Gastroesophageal sphincter (tissue), 4 donors: ENCODE measurements at regions not wholly inside any gene's neighbourhood (a gene's known extent, or its start where the extent isn't known, plus 50 kb on each side); places are given as distances from the start of the nearest gene placed in this dataset.

ENCODE experiments used
- ATAC-seq: fragments of 150-250 bp; one replicate; pipeline ENCODE4 v1.9.1; 2016; ENCODE audit warnings: mild to moderate bottlenecking, moderate library complexity
- H3K27ac ChIP-seq, 4 donors: fragments of 200-600 bp; sonication (generic) in 3 of 4; 1 replicate in 3 of 4; 2 replicates in 1 of 4; pipeline ENCODE4 v1.5.1; 2016 to 2019
- H3K27me3 ChIP-seq: fragments of 200-600 bp; sonication (generic); one replicate; pipeline ENCODE4 v1.5.1; 2019
- H3K36me3 ChIP-seq, 2 donors: fragments of 200-600 bp; sonication (generic); one replicate each; pipeline ENCODE4 v1.5.1; 2019; ENCODE audit warnings: control low read depth in 1 of 2
- H3K4me1 ChIP-seq, 3 donors: fragments of 200-600 bp; sonication (generic); 1 replicate in 2 of 3; 2 replicates in 1 of 3; pipeline ENCODE4 v1.5.1; 2016 to 2019; ENCODE audit warnings: control low read depth in 2 of 3
- H3K4me3 ChIP-seq, 2 donors: fragments of 200-600 bp; sonication (generic); one replicate each; pipeline ENCODE4 v1.5.1; 2019; ENCODE audit warnings: mild to moderate bottlenecking in 1 of 2, moderate library complexity in 1 of 2
- H3K9me3 ChIP-seq, 3 donors: fragments of 200-600 bp; sonication (generic); one replicate each; pipeline ENCODE4 v1.5.1; 2017 to 2019; ENCODE audit warnings: control low read depth in 2 of 3
- CTCF ChIP-seq, 4 experiments: fragments of 200-600 bp in 2 of 4; fragments of 450-650 bp in 2 of 4; sonication (generic) in 1 of 4; IDR thresholded peaks; one replicate each; pipeline ENCODE4 v1.5.1; 2017 to 2019; ENCODE audit warnings: antibody characterized with exemption in 4 of 4, mild to moderate bottlenecking in 2 of 4, moderate library complexity in 2 of 4
- EP300 ChIP-seq: sonication (generic); formaldehyde crosslinking; IDR thresholded peaks from one replicate; pipeline ENCODE4 v1.6.1; 2017; ENCODE audit warnings: antibody characterized with exemption, mild to moderate bottlenecking
- POLR2A ChIP-seq, 2 donors: fragments of 450-650 bp; IDR thresholded peaks; one replicate each; pipeline ENCODE4 v1.6.1; 2017; ENCODE audit warnings: antibody characterized with exemption in 2 of 2, mild to moderate bottlenecking in 2 of 2, moderate library complexity in 1 of 2
- POLR2AphosphoS5 ChIP-seq: sonication (generic); formaldehyde crosslinking; IDR thresholded peaks from one replicate; pipeline ENCODE4 v1.6.1; 2017; ENCODE audit warnings: antibody characterized with exemption
- WGBS, 2 donors: methylation state at CpG; one replicate each; pipeline ENCODE4 v1.1.5; 2018; ENCODE audit warnings: low coverage in 1 of 2; 5-methylcytosine and 5-hydroxymethylcytosine counted together

- no peak for ATAC-seq
- no peak overlapping the region for H3K4me3 ChIP-seq
- WGBS, 2 donors: 69 to 76% methylated on average over 2 to 3 of the region's 4 CpGs
- no peaks in the 10 kb centered on the region for H3K4me1 ChIP-seq
- H3K9me3 ChIP-seq: no peaks in the 10 kb centered on the region
- no peak for TF ChIP-seq CTCF (IDR thresholded peaks at IDR 0.05)
- no peak for TF ChIP-seq POLR2AphosphoS5
- no peak for TF ChIP-seq EP300
- no peak for TF ChIP-seq POLR2A (IDR thresholded peaks at IDR 0.05)
- no peak overlapping the region for H3K27ac ChIP-seq
- H3K27me3 ChIP-seq: peaks cover 86% of the 10 kb centered on the region
- no peaks in the 10 kb centered on the region for H3K36me3 ChIP-seq
Observed at GRCh38 chr1:17953921-17954320, 153.7 kb upstream of the IGSF21 start.

DNA sequence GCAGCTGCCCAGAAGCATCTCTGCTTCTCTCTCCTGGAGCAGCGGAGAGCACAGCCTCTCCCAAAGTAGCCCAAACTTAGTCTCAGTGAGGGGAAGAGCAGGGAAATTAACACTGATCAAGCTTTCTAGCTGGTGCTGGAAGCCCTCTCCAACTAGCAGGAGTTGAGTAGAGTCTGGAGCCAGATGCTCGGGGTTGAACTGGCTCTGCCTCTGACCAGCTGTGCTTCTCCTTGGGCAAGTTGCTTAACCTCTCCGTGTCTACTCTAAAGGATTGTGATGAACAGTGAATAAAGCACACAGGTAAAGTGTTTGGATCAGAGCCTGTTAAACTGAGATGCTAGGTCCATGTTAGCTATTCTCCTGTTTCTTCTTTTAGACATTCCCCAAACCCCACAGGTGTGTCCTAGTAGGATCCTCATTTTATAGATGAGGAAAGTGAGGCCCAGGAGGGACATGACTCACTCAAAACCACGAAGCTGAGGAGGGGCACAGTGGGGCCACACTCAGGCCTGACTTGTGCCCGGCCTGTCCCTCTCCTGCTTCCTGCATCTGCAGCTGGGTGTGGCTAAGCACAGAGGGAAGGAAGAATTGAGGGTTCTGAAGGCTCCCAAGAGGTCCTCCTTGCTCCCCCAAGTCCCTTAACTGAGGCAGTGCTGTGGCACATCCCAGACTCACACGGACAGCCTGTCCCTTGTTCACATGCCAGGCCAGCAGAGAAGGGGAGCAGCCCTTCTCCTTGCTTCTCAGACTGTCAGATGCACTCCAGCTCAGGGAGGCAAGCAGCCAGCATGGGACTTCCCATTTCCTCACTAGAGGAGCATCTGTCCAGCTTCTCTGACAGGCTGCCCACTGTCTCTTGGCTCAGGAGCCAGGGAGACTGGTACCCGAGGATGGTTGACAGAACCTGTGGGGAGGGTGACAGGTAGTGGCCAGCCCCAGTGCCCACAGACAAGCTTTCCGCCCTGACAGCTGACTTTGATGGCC is 152.0 kb upstream of the IGSF21 start:
- TF ChIP-seq CTCF (IDR thresholded peaks at IDR 0.05) (no peak), POLR2A (IDR thresholded peaks at IDR 0.05) (no peak), POLR2AphosphoS5 (no peak), EP300 (no peak)
- H3K4me3 ChIP-seq: no peak overlapping the region
- H3K27me3 ChIP-seq: peaks cover 77% of the 10 kb centered on the region
- WGBS, 2 donors: 45 to 63% methylated on average over 4 of the region's 8 CpGs
- no peaks in the 10 kb centered on the region for H3K36me3 ChIP-seq
- H3K9me3 ChIP-seq: no peaks in the 10 kb centered on the region
- ATAC-seq: no peak
- peak overlapping the region in 1 of 4 donors; percentile 24 for H3K27ac ChIP-seq
- no peaks in the 10 kb centered on the region for H3K4me1 ChIP-seq

DNA sequence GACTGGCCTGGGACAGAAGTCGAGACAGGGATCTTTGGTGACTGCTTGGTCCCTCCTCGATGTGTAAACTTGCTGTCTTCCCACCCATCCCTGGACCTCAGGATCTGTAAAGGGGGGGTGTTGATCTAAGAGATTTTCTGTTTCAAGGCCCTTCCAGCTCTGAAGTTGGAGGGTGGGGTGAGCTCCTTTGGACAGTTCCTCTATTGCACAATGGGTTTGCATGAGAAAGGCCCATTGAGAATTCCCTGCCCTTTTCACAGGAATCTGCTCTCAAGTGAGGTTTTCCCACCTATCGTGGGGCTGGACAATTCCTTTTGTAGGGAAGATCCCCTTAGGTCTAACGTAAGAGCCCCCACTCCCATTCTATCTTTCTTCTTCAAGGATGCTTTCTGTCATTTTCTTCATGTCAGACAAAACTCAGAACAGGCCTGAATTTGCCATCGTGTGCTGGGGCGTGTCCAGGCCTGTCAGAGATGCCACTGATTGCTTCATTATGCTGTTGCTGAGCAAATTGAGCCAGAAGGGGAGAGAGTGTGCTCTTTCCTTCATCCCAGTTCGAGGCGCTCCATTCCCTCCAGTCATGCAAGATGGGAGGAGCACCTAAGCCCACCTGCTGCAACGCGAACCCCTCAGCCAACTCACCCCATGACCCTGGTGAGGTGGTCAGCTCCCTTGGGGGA is 149.9 kb upstream of the IGSF21 start:
- H3K9me3 ChIP-seq: no peaks in the 10 kb centered on the region
- no peak overlapping the region for H3K4me3 ChIP-seq
- TF ChIP-seq POLR2A (IDR thresholded peaks at IDR 0.05) (no peak), POLR2AphosphoS5 (no peak), EP300 (no peak)
- 35 to 64% methylated on average over 6 to 9 of the region's 10 CpGs for whole genome bisulfite sequencing, 2 donors
- H3K27ac ChIP-seq: peak overlapping the region in 1 of 4 donors; percentile 15
- H3K4me1 ChIP-seq: no peaks in the 10 kb centered on the region
- peak; percentile 74 for ATAC-seq
- H3K27me3 ChIP-seq: peaks cover 77% of the 10 kb centered on the region
- H3K36me3 ChIP-seq: no peaks in the 10 kb centered on the region

GRCh38 chr1:17958704-17959103 is 148.9 kb upstream of the IGSF21 start:
- ATAC-seq: no peak
- 50% methylated on average over 1 of the region's 1 CpG; no CpG with 5 or more reads in 1 of the 2 donors for WGBS, 2 donors
- Histone ChIP-seq H3K27me3 (peaks cover 75% of the 10 kb centered on the region), H3K9me3 (no peaks in the 10 kb centered on the region), H3K4me3 (no peak overlapping the region), H3K27ac (no peak overlapping the region), H3K4me1 (no peaks in the 10 kb centered on the region), H3K36me3 (no peaks in the 10 kb centered on the region)
- no peak for TF ChIP-seq POLR2A (IDR thresholded peaks at IDR 0.05)
- no peak for TF ChIP-seq CTCF (IDR thresholded peaks at IDR 0.05)
- TF ChIP-seq POLR2AphosphoS5: no peak
- no peak for TF ChIP-seq EP300

DNA sequence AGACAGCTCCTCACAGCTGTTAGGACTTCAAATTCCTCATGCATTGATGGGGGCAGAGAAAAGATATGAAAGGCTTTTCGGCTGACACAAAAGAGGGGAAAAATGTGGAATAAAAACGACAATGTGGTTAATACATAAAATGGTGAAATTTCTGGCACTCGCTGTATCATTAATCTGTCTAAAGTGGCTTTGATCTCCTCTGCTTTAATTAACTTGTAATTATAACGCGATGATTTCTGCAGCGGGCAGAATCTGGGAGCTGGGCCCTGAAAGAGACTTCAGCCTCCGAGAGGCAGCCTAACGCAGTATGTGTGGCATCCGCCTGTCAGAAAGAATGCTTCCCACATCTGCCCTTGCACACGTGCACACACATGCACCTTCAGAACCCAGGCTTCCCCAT is 144.1 kb upstream of the IGSF21 start:
- Histone ChIP-seq H3K27ac (no peak overlapping the region), H3K9me3 (no peaks in the 10 kb centered on the region), H3K4me1 (no peaks in the 10 kb centered on the region), H3K4me3 (no peak overlapping the region), H3K27me3 (peaks cover 59% of the 10 kb centered on the region), H3K36me3 (no peaks in the 10 kb centered on the region)
- TF ChIP-seq CTCF (IDR thresholded peaks at IDR 0.05): no peak
- no peak for TF ChIP-seq POLR2A (IDR thresholded peaks at IDR 0.05)
- TF ChIP-seq EP300: no peak
- TF ChIP-seq POLR2AphosphoS5: no peak
- no peak for ATAC-seq
- 51 to 75% methylated on average over 3 to 10 of the region's 10 CpGs for WGBS, 2 donors
